AG04450 (cell line): ENCODE measurements at regions not wholly inside any gene's neighbourhood (a gene's known extent, or its start where the extent isn't known, plus 50 kb on each side); places are given as distances from the start of the nearest gene placed in this dataset.
"Not testable (repeated sequence)": the region's sequence is repeated elsewhere in the genome, so short reads cannot be mapped to it uniquely, and the experiment has no call there.

Experiments used
- CTCF ChIA-PET: fragments of 300-600, 350-600 bp; formaldehyde crosslinking; extraction: SDS; loops from one replicate; lab custom pipeline; 2022; ENCODE audit warnings: antibody characterized with exemption, inconsistent platforms; lab: Charles Lee
- POLR2A ChIA-PET: fragments of 350-600 bp; formaldehyde crosslinking; extraction: SDS; loops from one replicate; lab custom pipeline; 2021; ENCODE audit warnings: antibody characterized with exemption, inconsistent platforms; lab: Yijun Ruan, JAX
- DNase-seq: peaks from one replicate; pipeline ENCODE4 v3.0.0-alpha.2; 2011; ENCODE audit warnings: low read depth, low spot score
- H3K27ac ChIP-seq: one replicate; pipeline ENCODE4 v1.5.1; 2012; ENCODE audit warnings: low read depth, low read length, control low read depth
- H3K27me3 ChIP-seq: one replicate; pipeline ENCODE4 v1.6.0; 2012; ENCODE audit warnings: low read length; ENCODE audit not compliant: control insufficient read depth, insufficient read depth
- H3K4me3 ChIP-seq: 2 replicates; pipeline ENCODE4 v1.5.1; 2011; ENCODE audit warnings: mild to moderate bottlenecking, low read depth, low read length, control low read depth
- H3K9me3 ChIP-seq: 2 replicates; pipeline ENCODE4 v1.5.1; 2012; ENCODE audit warnings: low read length; ENCODE audit not compliant: control insufficient read depth, insufficient read depth
- CTCF ChIP-seq: IDR thresholded peaks from 2 replicates; pipeline ENCODE4 v1.5.1; 2011; ENCODE audit warnings: low read depth, low read length, control low read depth, inconsistent platforms

GRCh38 chr10:120794390-120794789, 56.8 kb upstream of the WDR11 start:
- no peak for TF ChIP-seq CTCF
- Histone ChIP-seq H3K27ac (no peak overlapping the region), H3K27me3 (no peaks in the 10 kb centered on the region), H3K4me3 (no peak overlapping the region), H3K9me3 (peaks cover 5% of the 10 kb centered on the region)
- POLR2A ChIA-PET: no interaction called here
- DNase-seq: no peak
- CTCF ChIA-PET: no interaction called here

GRCh38 chr10:120798276-120798675, 52.9 kb upstream of the WDR11 start:
- H3K27ac ChIP-seq, H3K4me3 ChIP-seq, DNase-seq, H3K9me3 ChIP-seq, CTCF ChIA-PET, POLR2A ChIA-PET, H3K27me3 ChIP-seq: not testable (repeated sequence)

GRCh38 chr10:120799849-120800248, 51.3 kb upstream of the WDR11 start:
- Histone ChIP-seq H3K27me3 (no peaks in the 10 kb centered on the region), H3K4me3 (no peak overlapping the region), H3K9me3 (no peaks in the 10 kb centered on the region), H3K27ac (no peak overlapping the region)
- no peak for DNase-seq
- TF ChIP-seq CTCF: no peak
- ChIA-PET CTCF (no interaction called here), POLR2A (no interaction called here)

- CTCF ChIA-PET: no interaction called here
These were observed 50.4 kb upstream of the WDR11 start for GRCh38 chr10:120800528-120801323.

More at GRCh38 chr10:120800528-120801323, 50.4 kb upstream of the WDR11 start:
- no peaks in the 10 kb centered on the region for H3K27me3 ChIP-seq
- H3K27ac ChIP-seq: no peak overlapping the region
- H3K9me3 ChIP-seq: no peaks in the 10 kb centered on the region
- DNase-seq: no peak
- TF ChIP-seq CTCF: no peak
- POLR2A ChIA-PET: no interaction called here
- no peak overlapping the region for H3K4me3 ChIP-seq
